H9 (cell line): ENCODE measurements at regions not wholly inside any gene's neighbourhood (a gene's known extent, or its start where the extent isn't known, plus 50 kb on each side); places are given as distances from the start of the nearest gene placed in this dataset.

Experiments
- DNase-seq: peaks from one replicate; pipeline ENCODE4 v3.0.0-alpha.2; 2017
- H2AFZ ChIP-seq: one replicate; pipeline ENCODE4 v1.6.1; 2013; ENCODE audit warnings: mild to moderate bottlenecking, low read length, control low read depth, moderate library complexity
- H2AK5ac ChIP-seq: 2 replicates; pipeline ENCODE4 v1.6.1; 2013; ENCODE audit warnings: low read length, control low read depth, mixed read lengths; ENCODE audit not compliant: insufficient read length
- H2BK120ac ChIP-seq: one replicate; pipeline ENCODE4 v1.6.1; 2013; ENCODE audit warnings: low read depth, mild to moderate bottlenecking, low read length, control low read depth, inconsistent platforms; ENCODE audit not compliant: poor library complexity, severe bottlenecking
- H2BK12ac ChIP-seq: 2 replicates; pipeline ENCODE4 v1.6.1; 2013; ENCODE audit warnings: low read length, control low read depth, mixed read lengths, low read depth; ENCODE audit not compliant: insufficient read length
- H2BK15ac ChIP-seq: 2 replicates; pipeline ENCODE4 v1.6.1; 2013; ENCODE audit warnings: low read depth, low read length, control low read depth
- H2BK20ac ChIP-seq: one replicate; pipeline ENCODE4 v1.6.1; 2013; ENCODE audit warnings: low read depth, mild to moderate bottlenecking, low read length, control low read depth, inconsistent platforms; ENCODE audit not compliant: poor library complexity, severe bottlenecking
- H2BK5ac ChIP-seq: 2 replicates; pipeline ENCODE4 v1.6.1; 2013; ENCODE audit warnings: low read length, control low read depth, mixed read lengths; ENCODE audit not compliant: insufficient read length
- H3K14ac ChIP-seq: 2 replicates; pipeline ENCODE4 v1.6.1; 2013; ENCODE audit warnings: low read length, control low read depth; ENCODE audit not compliant: insufficient read depth
- H3K18ac ChIP-seq: 2 replicates; pipeline ENCODE4 v1.6.1; 2013; ENCODE audit warnings: low read depth, mild to moderate bottlenecking, mixed read lengths, low read length, control low read depth; ENCODE audit not compliant: insufficient read length
- H3K23ac ChIP-seq: 2 replicates; pipeline ENCODE4 v1.6.1; 2013; ENCODE audit warnings: low read length, control low read depth, mixed read lengths, low read depth; ENCODE audit not compliant: insufficient read length
- H3K23me2 ChIP-seq: 2 replicates; pipeline ENCODE4 v1.6.1; 2013; ENCODE audit warnings: low read depth, mild to moderate bottlenecking, mixed read lengths, low read length, control low read depth; ENCODE audit not compliant: insufficient read length, poor library complexity, severe bottlenecking
- H3K27ac ChIP-seq: 2 replicates; pipeline ENCODE4 v1.5.1; 2013; ENCODE audit warnings: low read length, control low read depth, mixed read lengths, low read depth; ENCODE audit not compliant: insufficient read length
- H3K27me3 ChIP-seq: 2 replicates; pipeline ENCODE4 v1.6.1; 2013; ENCODE audit warnings: low read length, control low read depth, inconsistent platforms; ENCODE audit not compliant: insufficient read depth
- H3K4ac ChIP-seq: 2 replicates; pipeline ENCODE4 v1.6.1; 2013; ENCODE audit warnings: low read depth, mild to moderate bottlenecking, control low read depth, inconsistent platforms, low read length, moderate library complexity
- H3K4me1 ChIP-seq: 2 replicates; pipeline ENCODE4 v1.6.1; 2013; ENCODE audit warnings: low read length, control low read depth, inconsistent platforms; ENCODE audit not compliant: insufficient read depth
- H3K4me2 ChIP-seq: 2 replicates; pipeline ENCODE4 v1.6.1; 2013; ENCODE audit warnings: low read length, control low read depth, mixed read lengths; ENCODE audit not compliant: insufficient read length, insufficient read depth
- H3K56ac ChIP-seq: 2 replicates; pipeline ENCODE4 v1.6.1; 2013; ENCODE audit warnings: low read depth, mild to moderate bottlenecking, mixed read lengths, low read length, control low read depth; ENCODE audit not compliant: insufficient read length
- H3K79me1 ChIP-seq: 2 replicates; pipeline ENCODE4 v1.6.1; 2013; ENCODE audit warnings: low read depth, mild to moderate bottlenecking, moderate library complexity, low read length, control low read depth, inconsistent platforms; ENCODE audit not compliant: insufficient read depth, poor library complexity, severe bottlenecking
- H3K79me2 ChIP-seq: 2 replicates; pipeline ENCODE4 v1.6.1; 2013; ENCODE audit warnings: low read length, control low read depth, inconsistent platforms; ENCODE audit not compliant: insufficient read depth
- H3K9ac ChIP-seq: 2 replicates; pipeline ENCODE4 v1.6.1; 2013; ENCODE audit warnings: low read length, control low read depth, mixed read lengths; ENCODE audit not compliant: insufficient read length; ENCODE audit errors: extremely low read depth
- H3K9me3 ChIP-seq: one replicate; pipeline ENCODE4 v1.6.1; 2013; ENCODE audit warnings: low read depth, low read length, inconsistent platforms; ENCODE audit not compliant: control insufficient read depth
- H3T11ph ChIP-seq: one replicate; pipeline ENCODE4 v1.6.1; 2013; ENCODE audit warnings: mild to moderate bottlenecking, low read length, control low read depth, inconsistent platforms
- H4K20me1 ChIP-seq: one replicate; pipeline ENCODE4 v1.6.1; 2013; ENCODE audit not compliant: control insufficient read depth, insufficient read length, insufficient read depth
- H4K5ac ChIP-seq: 2 replicates; pipeline ENCODE4 v1.6.1; 2013; ENCODE audit warnings: low read depth, mild to moderate bottlenecking, mixed read lengths, low read length, control low read depth; ENCODE audit not compliant: insufficient read length
- H4K8ac ChIP-seq: replicated peaks from 2 replicates; pipeline ENCODE4 v1.6.1; 2013; ENCODE audit warnings: low read length, control low read depth, mixed read lengths, low read depth; ENCODE audit not compliant: insufficient read length
- H4K91ac ChIP-seq: 2 replicates; pipeline ENCODE4 v1.6.1; 2013; ENCODE audit warnings: low read depth, mild to moderate bottlenecking, moderate library complexity, mixed read lengths, low read length, control low read depth; ENCODE audit not compliant: insufficient read length
- H3K27ac Mint-ChIP-seq, 3 experiments: 2 replicates in 2 of 3; 3 replicates in 1 of 3; pipeline ENCODE4 v1.8.0; 2020 to 2021; ENCODE audit warnings: mixed read lengths in 3 of 3, mild to moderate bottlenecking in 1 of 3, moderate library complexity in 1 of 3
- H3K27me3 Mint-ChIP-seq: 2 replicates; pipeline ENCODE4 v1.8.0; 2021; ENCODE audit warnings: low read depth, mild to moderate bottlenecking, moderate library complexity, mixed read lengths
- H3K36me3 Mint-ChIP-seq, 3 experiments: 2 replicates in 2 of 3; 3 replicates in 1 of 3; pipeline ENCODE4 v1.8.0; 2020 to 2021; ENCODE audit warnings: low read depth in 3 of 3, mixed read lengths in 3 of 3; ENCODE audit not compliant: insufficient read depth in 1 of 3
- H3K4me1 Mint-ChIP-seq, 2 experiments: 2 replicates each; pipeline ENCODE4 v1.8.0; 2020; ENCODE audit warnings: mixed read lengths in 2 of 2
- H3K4me3 Mint-ChIP-seq, 2 experiments: 2 replicates in 1 of 2; 3 replicates in 1 of 2; pipeline ENCODE4 v1.8.0; 2020 to 2021; ENCODE audit warnings: mild to moderate bottlenecking in 2 of 2, mixed read lengths in 2 of 2, moderate library complexity in 1 of 2
- H3K9me3 Mint-ChIP-seq, 2 experiments: 2 replicates in 1 of 2; 3 replicates in 1 of 2; pipeline ENCODE4 v1.8.0; 2020; ENCODE audit warnings: mild to moderate bottlenecking in 2 of 2, mixed read lengths in 2 of 2, moderate library complexity in 1 of 2
- WGBS: extraction: QIAGEN DNeasy Blood & Tissue Kit; methylation state at CpG from one replicate; pipeline ENCODE4 v1.1.7; 2013; ENCODE audit warnings: missing lambda C conversion rate, low lambda C conversion rate, mixed read lengths; ENCODE audit not compliant: insufficient read length; ENCODE audit errors: extremely low coverage; 5-methylcytosine and 5-hydroxymethylcytosine counted together
- TF ChIP-seq, protein P1 (sequence below): fragments of 200-600 bp; sonication (generic); conservative IDR thresholded peaks from 3 replicates; pipeline ENCODE4 v1.8.0; 2021; ENCODE audit warnings: antibody characterized with exemption, mild to moderate bottlenecking

DNA sequence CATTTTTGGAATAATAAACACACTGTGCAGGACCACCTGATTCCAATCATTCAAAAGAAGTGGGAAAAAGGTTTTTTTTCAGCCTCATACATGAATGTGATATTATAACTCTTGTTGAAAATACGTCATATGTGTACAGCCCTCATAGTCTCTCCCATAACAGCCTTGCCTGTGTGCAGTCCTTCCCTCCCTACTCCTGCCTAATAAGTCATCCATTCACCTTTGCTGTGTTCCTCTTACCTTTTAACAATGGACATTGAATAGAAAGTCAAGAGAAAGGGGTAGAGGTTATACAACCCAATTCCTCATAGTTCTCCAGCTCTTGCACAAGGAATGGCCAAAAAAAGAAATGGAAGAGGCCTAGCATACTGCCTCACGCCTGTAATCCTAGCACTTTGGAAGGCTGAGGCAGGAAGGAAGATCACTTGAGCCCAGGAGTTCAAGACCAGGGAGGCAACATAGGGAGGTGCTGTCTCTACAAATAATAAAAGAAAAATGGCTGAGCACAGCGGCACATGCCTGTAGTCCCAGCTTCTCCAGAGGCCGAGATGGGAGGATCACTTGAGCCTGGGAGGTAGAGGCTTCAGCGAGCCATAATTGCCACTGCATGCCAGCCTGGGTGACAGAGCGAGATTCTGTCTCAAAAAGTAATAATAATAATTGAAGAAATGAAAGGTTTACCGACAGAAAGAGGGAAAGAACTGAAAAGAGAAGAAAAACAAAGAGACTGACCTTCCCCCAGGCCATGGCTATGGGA is 356.1 kb upstream of the KIF2A start:
- no peak overlapping the region for H3K4ac ChIP-seq
- H3K4me1 ChIP-seq, result no peaks in the 10 kb centered on the region; the same call in 1 of the 2 replicates
- H4K91ac ChIP-seq, result no peak overlapping the region
- H3K23ac ChIP-seq, result no peak overlapping the region
- no peaks in the 10 kb centered on the region for H3K27me3 ChIP-seq
- no peaks in the 10 kb centered on the region for H3K79me2 ChIP-seq
- no peak overlapping the region for H3K9ac ChIP-seq
- DNase-seq, result no peak
- H3K56ac ChIP-seq, result no peak overlapping the region
- no peak overlapping the region for H2BK5ac ChIP-seq
- H2AK5ac ChIP-seq, result no peak overlapping the region
- Mint-ChIP-seq H3K27ac (no peak overlapping the region), H3K9me3 (no peaks in the 10 kb centered on the region; a peak in 1 of 5 replicates), H3K27me3 (peaks cover 3% of the 10 kb centered on the region), H3K36me3 (no peaks in the 10 kb centered on the region; a peak in 1 of 7 replicates), H3K4me1 (peaks cover 5 to 10% of the 10 kb centered on the region in 2 experiments), H3K4me3 (no peak overlapping the region)
- no peak overlapping the region for H4K8ac ChIP-seq
- H2BK15ac ChIP-seq, result no peak overlapping the region
- H3K9me3 ChIP-seq, result no peaks in the 10 kb centered on the region
- H4K5ac ChIP-seq, result no peak overlapping the region
- WGBS, result no CpG with 5 or more reads among the region's 7 CpGs
- TF ChIP-seq, protein P1, sequence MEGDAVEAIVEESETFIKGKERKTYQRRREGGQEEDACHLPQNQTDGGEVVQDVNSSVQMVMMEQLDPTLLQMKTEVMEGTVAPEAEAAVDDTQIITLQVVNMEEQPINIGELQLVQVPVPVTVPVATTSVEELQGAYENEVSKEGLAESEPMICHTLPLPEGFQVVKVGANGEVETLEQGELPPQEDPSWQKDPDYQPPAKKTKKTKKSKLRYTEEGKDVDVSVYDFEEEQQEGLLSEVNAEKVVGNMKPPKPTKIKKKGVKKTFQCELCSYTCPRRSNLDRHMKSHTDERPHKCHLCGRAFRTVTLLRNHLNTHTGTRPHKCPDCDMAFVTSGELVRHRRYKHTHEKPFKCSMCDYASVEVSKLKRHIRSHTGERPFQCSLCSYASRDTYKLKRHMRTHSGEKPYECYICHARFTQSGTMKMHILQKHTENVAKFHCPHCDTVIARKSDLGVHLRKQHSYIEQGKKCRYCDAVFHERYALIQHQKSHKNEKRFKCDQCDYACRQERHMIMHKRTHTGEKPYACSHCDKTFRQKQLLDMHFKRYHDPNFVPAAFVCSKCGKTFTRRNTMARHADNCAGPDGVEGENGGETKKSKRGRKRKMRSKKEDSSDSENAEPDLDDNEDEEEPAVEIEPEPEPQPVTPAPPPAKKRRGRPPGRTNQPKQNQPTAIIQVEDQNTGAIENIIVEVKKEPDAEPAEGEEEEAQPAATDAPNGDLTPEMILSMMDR, result no peak
- no peak overlapping the region for H3K27ac ChIP-seq
- H3K23me2 ChIP-seq, result no peaks in the 10 kb centered on the region
- no peak overlapping the region for H2BK12ac ChIP-seq
- no peak overlapping the region for H3K14ac ChIP-seq
- no peak overlapping the region for H3T11ph ChIP-seq
- no peak overlapping the region for H3K4me2 ChIP-seq
- H2BK120ac ChIP-seq, result no peak overlapping the region
- no peak overlapping the region for H2BK20ac ChIP-seq
- H4K20me1 ChIP-seq, result no peaks in the 10 kb centered on the region
- H3K18ac ChIP-seq, result no peak overlapping the region
- H3K79me1 ChIP-seq, result no peaks in the 10 kb centered on the region
- H2AFZ ChIP-seq, result no peak overlapping the region
